NCI-H82 treated with DMSO at 0.1 percent for 48 hours (cell line): ENCODE measurements at regions not wholly inside any gene's neighbourhood (a gene's known extent, or its start where the extent isn't known, plus 50 kb on each side); places are given as distances from the start of the nearest gene placed in this dataset.
"Not testable (repeated sequence)": the region's sequence is repeated elsewhere in the genome, so short reads cannot be mapped to it uniquely, and the experiment has no call there.

Source experiments
- DNase-seq: peaks from one replicate; lab custom pipeline; 2025; ENCODE audit not compliant: unreplicated experiment; lab: John Stamatoyannopoulos, UW

GRCh38 chr3:155995525-155996370 lies 124.6 kb upstream of the KCNAB1 start:
- peak; percentile 47 for DNase-seq

GRCh38 chr3:155996882-155997281 lies 123.5 kb upstream of the KCNAB1 start:
- no peak for DNase-seq

GRCh38 chr3:155998173-155998572 lies 122.2 kb upstream of the KCNAB1 start:
- not testable (repeated sequence) for DNase-seq

GRCh38 chr3:156005736-156006135 lies 114.6 kb upstream of the KCNAB1 start:
- no peak for DNase-seq

GRCh38 chr3:156010829-156011228 lies 109.5 kb upstream of the KCNAB1 start:
- DNase-seq, result no peak

DNA sequence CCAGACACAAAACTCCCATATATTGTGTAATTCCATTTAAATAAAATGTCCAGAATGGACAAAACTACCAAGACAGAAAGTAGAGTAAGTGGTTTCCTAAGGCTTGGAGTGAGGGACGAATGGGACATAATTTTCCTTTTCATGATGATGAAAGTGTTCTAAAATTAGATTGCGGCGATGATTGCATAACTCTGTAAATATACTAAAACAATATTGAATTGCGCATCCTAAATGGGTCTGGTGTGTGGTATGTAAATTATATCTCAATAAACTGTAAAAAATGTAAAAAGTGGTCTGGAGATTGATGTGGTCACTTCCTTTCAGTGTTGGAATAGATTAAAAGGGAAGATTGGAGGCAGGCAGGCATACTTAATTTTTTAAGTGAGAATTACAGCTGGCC lies 105.9 kb upstream of the KCNAB1 start:
- DNase-seq, result no peak

DNA sequence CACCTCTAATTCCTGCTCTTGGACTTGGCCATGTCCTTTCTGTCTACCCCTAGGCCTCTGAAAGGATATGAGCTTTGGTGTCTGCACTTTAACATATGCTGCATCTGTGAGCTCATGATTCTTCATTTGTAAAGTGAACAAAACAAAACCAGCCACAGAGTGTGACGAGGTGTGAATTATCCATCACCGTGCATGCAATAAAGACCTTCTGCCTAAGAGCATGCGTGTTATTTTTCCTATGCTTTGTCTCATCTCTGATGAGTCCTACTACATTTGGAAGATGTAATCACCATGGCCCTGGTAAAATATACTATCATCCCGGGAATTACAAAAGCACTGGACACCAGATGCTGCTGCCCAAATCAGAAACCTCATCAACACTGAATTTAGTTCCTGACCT lies 103.5 kb upstream of the KCNAB1 start:
- no peak for DNase-seq

DNA sequence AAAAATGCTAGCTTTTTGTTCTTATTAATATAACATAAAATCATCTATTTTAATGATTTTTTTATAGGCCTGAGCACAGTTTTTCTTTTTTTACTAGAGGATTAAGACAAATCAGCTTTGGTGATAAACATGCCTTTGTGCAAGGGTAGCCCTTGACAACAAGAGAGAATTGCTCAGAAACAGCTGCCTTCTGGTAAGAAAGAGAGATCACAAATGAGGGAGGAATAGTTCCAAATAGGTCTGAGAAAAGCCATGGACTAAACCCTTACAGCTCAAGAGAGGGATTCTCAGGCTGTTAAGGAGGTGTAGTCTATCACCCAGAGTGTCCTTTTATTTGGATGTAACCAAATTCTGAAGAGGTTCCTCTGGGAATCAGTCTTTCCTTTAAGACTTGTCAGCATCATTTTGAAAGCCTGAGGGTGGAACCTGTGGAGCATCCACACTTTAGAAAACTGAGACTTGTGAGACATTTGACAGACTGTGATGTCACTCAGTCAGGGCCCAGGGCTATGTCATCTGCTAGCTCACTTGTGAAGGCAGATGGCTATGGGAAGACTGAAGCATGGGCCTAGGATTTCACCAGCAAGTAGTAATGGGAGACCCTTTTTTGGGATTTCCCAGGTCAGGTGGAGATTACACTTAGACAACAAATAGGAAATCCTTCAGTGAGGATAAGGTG lies 102.9 kb upstream of the KCNAB1 start:
- DNase-seq, result peak; percentile 11

- no peak for DNase-seq
These were observed 95.4 kb upstream of the KCNAB1 start for GRCh38 chr3:156024904-156025533.

- DNase-seq, result no peak
These were observed 91.2 kb upstream of the KCNAB1 start for GRCh38 chr3:156029208-156029607.

GRCh38 chr3:156030723-156031122 lies 89.7 kb upstream of the KCNAB1 start:
- no peak for DNase-seq

DNA sequence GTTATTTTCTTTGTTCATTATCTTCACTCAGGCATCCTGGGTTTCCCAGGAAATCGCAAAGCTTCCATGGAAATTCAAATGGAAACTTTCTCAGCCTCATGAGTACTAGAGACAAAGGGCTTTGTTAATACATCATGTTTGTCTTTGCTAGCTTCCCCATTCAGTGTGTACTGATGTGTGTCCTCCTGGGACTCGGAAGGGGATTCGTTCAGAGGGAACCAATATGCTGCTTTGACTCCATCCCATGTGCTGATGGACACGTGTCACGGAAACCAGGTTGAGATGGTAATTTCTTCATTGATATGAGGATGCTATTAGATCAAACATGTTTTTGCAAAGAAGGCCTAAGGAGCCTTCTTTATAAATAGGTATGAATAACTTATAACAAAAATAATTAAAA lies 87.0 kb upstream of the KCNAB1 start:
- DNase-seq, result no peak

GRCh38 chr3:156035158-156035557 lies 85.2 kb upstream of the KCNAB1 start:
- DNase-seq, result no peak

DNA sequence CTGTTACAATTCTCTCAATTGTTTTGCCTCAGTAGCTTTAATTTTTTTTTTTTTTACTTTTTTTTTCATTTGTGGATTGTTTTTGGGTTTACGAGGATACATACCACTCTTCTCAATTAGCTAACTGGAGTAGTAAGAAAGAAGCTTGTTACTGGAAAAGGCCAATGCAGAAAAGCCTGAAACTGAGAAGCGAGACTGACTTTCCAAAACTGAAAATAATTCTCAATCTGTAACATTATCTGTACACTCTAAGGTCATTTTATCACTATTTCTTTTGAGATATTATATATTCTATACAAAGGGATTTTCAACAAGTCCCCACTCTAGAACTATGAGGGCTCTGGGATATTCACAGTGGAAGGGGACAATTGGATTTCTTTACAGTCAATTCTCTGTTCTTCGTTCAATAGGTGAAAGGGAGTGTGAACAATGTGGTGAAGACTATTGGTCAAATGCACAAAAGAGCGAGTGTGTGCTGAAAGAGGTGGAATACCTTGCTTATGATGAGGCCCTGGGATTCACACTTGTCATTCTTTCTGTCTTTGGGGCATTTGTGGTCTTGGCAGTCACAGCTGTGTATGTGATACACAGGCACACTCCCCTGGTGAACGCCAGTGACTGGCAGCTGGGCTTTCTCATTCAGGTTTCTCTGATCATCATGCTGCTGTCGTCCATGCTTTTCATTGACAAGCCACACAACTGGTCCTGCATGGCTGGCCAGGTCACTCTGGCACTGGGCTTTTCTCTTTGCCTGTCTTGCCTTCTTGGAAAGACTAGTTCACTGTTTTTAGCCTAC lies 83.9 kb upstream of the KCNAB1 start:
- DNase-seq, result no peak

GRCh38 chr3:156037356-156037755 lies 83.0 kb upstream of the KCNAB1 start:
- no peak for DNase-seq

DNA sequence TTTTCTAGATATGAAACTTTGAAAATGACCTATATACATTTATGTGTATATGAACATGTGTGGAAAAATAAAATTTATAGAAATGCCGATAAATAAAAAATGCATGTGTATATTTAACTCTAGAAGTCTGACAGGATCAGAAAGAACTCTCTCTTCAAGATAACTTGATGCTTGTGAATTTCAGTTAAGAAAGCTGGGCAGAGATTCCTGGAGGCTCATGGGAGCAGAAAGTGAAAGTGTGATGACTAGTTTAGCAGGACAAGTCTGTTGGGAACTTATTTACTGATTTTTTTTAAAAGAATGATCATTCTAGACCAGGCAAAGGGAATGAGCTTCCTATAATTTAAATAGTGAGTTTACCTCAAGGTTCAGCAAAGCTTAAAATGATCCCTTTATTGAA lies 81.5 kb upstream of the KCNAB1 start:
- no peak for DNase-seq

DNA sequence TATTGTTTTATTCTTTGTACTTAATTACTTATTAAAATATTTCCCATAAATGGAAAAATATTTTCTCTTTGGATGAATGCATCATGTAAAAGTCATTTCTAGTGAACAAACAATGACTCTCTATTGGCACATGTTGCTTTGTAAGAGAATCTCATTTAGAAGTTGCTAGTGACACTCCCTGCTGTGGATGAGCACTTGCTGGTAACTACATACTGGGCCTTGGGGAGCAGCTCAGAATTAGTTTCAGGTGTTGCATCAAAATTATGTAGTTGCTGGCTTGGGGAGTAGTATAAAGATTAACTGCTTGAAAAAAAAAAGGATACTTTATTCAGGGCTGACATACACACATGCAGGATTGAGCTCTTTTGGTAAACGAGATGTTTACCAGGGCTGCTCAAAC lies 80.3 kb upstream of the KCNAB1 start:
- DNase-seq, result no peak

DNA sequence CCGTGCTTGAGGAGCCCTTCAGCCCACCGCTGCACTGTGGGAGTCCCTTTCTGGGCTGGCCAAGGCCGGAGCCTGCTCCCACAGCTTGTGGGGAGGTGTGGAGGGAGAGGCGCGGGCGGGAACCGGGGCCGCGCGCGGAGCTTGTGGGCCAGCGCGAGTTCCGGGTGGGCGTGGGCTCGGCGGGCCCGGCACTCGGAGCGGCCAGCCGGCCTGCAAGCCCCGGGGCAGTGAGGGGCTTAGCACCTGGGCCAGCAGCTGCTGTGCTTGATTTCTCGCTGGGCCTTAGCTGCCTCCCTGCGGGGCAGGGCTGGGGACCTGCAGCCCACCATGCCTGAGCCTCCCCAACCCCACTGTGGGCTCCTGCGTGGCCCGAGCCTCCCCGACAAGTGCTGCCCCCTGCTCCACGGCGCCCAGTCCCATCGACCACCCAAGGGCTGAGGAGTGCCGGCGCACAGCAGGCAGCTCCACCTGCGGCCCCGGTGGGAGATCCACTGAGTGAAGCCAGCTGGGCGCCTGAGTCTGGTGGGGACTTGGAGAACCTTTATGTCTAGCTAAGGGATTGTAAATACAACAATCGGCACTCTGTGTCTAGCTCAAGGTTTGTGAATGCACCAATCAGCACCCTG lies 79.0 kb upstream of the KCNAB1 start:
- not testable (repeated sequence) for DNase-seq

GRCh38 chr3:156041856-156042255 lies 78.5 kb upstream of the KCNAB1 start:
- not testable (repeated sequence) for DNase-seq

DNA sequence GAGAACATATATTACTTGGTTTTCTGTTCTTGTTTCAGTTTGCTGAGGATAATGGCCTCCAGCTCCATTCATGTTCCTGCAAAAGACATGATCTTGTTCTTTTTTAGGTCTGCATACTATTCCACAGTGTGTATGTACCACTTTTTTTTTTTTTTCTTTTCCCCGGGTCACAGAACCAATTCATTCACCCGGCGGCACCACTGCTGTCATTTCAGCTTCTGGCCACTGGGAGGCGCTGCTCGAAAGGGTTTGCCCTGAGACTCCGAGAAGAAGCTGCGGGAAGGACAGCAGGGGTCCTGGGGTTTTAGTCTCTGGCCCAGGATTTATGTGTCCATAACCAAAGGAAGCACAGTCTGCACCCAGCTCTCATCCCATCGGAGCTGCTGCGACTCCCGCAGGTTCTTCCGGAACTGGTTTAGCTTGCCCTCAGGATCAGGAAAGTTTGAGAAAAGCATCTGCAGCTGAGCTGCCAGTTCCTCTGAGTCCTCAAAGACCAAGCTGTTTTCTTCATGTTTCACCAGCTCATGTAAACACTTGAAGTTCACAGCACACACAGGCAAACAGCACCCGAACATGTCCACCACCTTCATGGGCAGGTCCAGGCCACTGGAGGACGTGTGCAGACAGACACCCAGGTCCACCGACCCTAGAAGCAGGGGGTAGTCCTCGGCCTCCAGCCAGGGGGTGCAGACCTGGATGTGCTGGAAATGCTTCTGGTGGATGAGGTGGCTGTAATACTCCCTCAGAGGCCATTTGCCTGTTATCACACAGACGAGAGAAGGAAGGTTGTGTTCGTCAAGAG lies 76.3 kb upstream of the KCNAB1 start:
- not testable (repeated sequence) for DNase-seq
